ENCODE measurements at regions not wholly inside any gene's neighbourhood (a gene's known extent, or its start where the extent isn't known, plus 50 kb on each side); places are given as distances from the start of the nearest gene placed in this dataset.

DNA sequence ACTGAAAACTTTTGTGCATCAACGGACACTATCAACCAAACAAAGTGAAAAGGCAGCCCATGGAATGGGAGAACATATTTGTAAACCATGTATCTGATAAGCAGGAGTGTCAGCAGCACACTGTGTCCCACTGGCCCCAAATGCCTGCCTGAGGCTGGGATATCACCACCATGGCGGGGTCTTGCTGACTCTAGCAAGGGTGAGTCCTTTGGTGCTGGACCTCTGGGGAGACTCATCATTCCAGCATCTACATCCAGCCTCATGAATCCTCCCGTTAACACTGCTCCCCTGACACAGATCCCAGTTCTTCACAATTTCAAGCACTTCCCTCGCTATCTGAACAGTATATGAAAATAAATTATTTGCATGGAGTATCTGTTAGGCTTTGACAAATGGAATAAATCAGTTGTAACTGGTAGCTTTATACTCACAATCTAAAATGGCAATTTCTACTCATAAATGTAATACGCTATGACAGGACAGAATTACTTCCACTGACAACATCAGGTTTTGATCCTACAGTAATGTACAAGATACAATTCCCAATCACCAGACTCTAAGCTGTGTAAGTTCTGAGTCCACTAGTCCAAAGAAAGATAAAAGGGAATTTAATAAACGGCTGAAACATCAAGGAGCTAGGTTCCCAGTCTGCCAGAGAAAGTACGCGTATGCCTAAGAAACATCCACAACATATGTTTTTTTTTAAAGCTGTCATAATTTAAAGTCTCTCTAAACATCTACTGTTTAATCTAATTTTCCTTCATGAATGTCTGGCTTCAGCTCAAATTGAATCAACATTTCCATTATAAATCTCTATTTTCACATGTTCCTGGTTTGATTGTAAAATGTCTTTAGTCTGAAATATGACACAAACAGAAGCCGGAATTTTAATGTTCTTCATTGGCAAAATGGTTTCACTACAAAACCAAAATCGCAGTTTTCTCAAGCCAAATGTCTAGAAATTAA, 95.1 kb downstream of the SIPA1L2 start:
- TF ChIP-seq FOXM1 (IDR thresholded peaks at IDR 0.05; ENCODE audit: borderline replicate concordance), result no peak
- no peak for TF ChIP-seq FOXK2 (IDR thresholded peaks at IDR 0.05)
- no peak for TF ChIP-seq NFRKB (IDR thresholded peaks at IDR 0.05)
- TF ChIP-seq SUZ12 (IDR thresholded peaks at IDR 0.05), result no peak
- TF ChIP-seq FOXA1 (IDR thresholded peaks at IDR 0.05), result no peak
- no peak for TF ChIP-seq CTBP1 (IDR thresholded peaks at IDR 0.05; ENCODE audit: borderline replicate concordance)
